GM19438 (cell line): ENCODE measurements at regions not wholly inside any gene's neighbourhood (a gene's known extent, or its start where the extent isn't known, plus 50 kb on each side); places are given as distances from the start of the nearest gene placed in this dataset.
"Not testable (repeated sequence)": the region's sequence is repeated elsewhere in the genome, so short reads cannot be mapped to it uniquely, and the experiment has no call there.

Experiments
- ATAC-seq: cut with Tn5 transposase; IDR thresholded peaks from one replicate; pipeline ENCODE4 v1.9.1; 2021; ENCODE audit warnings: low read depth; ENCODE audit not compliant: unreplicated experiment

GRCh38 chr6:166846446-166847142 lies 109.8 kb downstream of the RNASET2 start:
- not testable (repeated sequence) for ATAC-seq

- ATAC-seq: no peak
These were observed 113.7 kb downstream of the RNASET2 start for GRCh38 chr6:166842607-166843006.

GRCh38 chr6:166841216-166841615 lies 115.1 kb downstream of the RNASET2 start:
- ATAC-seq: no peak

- no peak for ATAC-seq
These were observed 116.8 kb downstream of the RNASET2 start for GRCh38 chr6:166839569-166839968.

- ATAC-seq: no peak
These were observed 117.4 kb downstream of the RNASET2 start for GRCh38 chr6:166838987-166839386.

GRCh38 chr6:166836785-166837718 lies 119.3 kb downstream of the RNASET2 start:
- no peak for ATAC-seq

GRCh38 chr6:166834049-166834448 lies 122.3 kb downstream of the RNASET2 start:
- ATAC-seq: no peak

- peak; percentile 25 for ATAC-seq
These were observed 125.4 kb downstream of the RNASET2 start for GRCh38 chr6:166830891-166831363.

GRCh38 chr6:166830185-166830890 lies 126.0 kb downstream of the RNASET2 start:
- peak; percentile 95 for ATAC-seq

- no peak for ATAC-seq
These were observed 130.1 kb downstream of the RNASET2 start for GRCh38 chr6:166826264-166826663.

GRCh38 chr6:166825553-166826145 lies 130.7 kb downstream of the RNASET2 start:
- ATAC-seq: no peak

- no peak for ATAC-seq
These were observed 131.5 kb downstream of the RNASET2 start for GRCh38 chr6:166824880-166825250.

GRCh38 chr6:166824146-166824879 lies 132.0 kb downstream of the RNASET2 start:
- ATAC-seq: no peak

- no peak for ATAC-seq
These were observed 133.7 kb downstream of the RNASET2 start for GRCh38 chr6:166822609-166823008.

- ATAC-seq: no peak
These were observed 135.9 kb downstream of the RNASET2 start for GRCh38 chr6:166820483-166820882.

GRCh38 chr6:166820070-166820469 lies 136.3 kb downstream of the RNASET2 start:
- no peak for ATAC-seq

- no peak for ATAC-seq
These were observed 140.7 kb downstream of the RNASET2 start for GRCh38 chr6:166815629-166816028.

- no peak for ATAC-seq
These were observed 142.0 kb downstream of the RNASET2 start for GRCh38 chr6:166814390-166814789.

GRCh38 chr6:166813461-166813860 lies 142.9 kb downstream of the RNASET2 start:
- ATAC-seq: no peak

GRCh38 chr6:166810864-166811263 lies 145.5 kb downstream of the RNASET2 start:
- no peak for ATAC-seq
